Dedifferentiated amniotic fluid mesenchymal stem cell (primary cell): ENCODE measurements at regions not wholly inside any gene's neighbourhood (a gene's known extent, or its start where the extent isn't known, plus 50 kb on each side); places are given as distances from the start of the nearest gene placed in this dataset.
"Not testable (repeated sequence)": the region's sequence is repeated elsewhere in the genome, so short reads cannot be mapped to it uniquely, and the experiment has no call there.

Source experiments
- DNase-seq: peaks from one replicate; pipeline ENCODE4 v3.0.0-alpha.2; 2016; ENCODE audit errors: extremely low spot score

GRCh38 chr5:130479045-130479804 lies 575.0 kb downstream of the CHSY3 start:
- no peak for DNase-seq

- no peak for DNase-seq
Measured at GRCh38 chr5:130476325-130476724, 572.1 kb downstream of the CHSY3 start.

DNA sequence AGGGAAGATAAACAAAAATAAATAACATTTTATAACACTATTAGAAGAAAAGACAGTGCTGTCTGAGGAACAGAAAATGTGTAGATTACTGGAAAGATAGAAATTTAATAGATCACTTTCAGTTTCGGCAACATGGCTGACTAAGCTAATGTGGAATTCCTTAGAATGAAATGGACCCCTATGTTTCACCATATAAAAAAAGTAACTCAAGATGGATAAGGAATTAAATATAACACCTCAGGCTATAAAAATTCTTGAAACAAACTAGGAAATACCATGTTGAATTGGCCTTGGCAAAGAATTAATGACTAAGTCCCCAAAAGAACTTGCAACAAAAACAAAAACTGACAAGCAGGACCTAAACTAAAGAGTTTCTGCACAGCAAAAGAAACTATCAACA lies 558.3 kb downstream of the CHSY3 start:
- peak; percentile 15 for DNase-seq

GRCh38 chr5:130455175-130455574 lies 550.9 kb downstream of the CHSY3 start:
- DNase-seq = no peak

GRCh38 chr5:130452744-130453143 lies 548.5 kb downstream of the CHSY3 start:
- DNase-seq = no peak

DNA sequence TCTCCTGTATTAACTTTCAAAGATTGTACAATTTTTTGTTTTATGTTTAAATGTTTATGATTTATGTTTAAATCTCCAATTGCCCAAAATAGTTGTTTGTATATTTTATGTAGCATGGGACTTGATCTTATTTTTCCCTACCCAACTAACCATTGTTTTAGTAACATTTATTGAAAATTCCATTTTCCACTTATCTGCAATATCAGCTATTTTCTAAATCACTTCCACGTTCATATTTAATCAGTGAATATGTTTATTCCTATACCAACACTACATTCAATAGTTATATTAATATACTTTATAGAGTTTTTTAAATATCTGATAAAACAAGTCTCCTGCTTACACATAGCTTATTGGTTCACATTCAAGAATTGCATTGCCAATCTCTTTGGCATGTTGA lies 532.2 kb downstream of the CHSY3 start:
- DNase-seq = no peak

DNA sequence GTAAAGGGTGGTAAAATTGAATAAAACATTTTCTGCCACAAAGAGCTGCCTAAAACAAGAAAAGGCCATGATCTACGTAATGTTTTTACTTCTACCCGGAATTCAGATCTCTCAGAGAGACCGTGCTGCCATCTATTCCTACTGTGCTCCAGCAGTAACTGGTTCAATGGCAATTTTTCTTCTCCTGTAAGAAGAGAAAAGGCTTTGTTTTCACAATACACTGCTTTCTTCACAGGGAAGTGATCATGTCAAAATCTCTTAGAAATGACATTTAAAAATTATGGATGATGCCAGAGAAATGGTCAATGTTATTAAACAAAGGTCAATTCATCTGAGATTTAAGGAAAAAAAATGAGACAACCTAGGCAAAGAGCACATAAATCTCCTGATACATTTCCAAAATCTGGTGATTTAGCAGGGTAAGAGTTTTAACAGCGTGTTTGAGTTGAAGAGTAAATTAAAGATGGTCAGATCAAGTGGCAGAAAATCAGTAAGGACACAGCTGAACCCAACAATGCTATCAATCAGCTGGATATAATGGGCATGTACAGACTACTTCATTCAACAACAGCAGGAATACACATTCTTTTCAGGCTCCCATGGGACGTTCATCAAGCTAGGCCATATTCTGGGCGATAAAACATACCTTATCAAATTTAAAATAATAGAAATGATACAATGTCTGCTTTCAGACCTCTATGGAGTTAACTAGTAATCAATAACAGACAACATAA lies 523.1 kb downstream of the CHSY3 start:
- DNase-seq = no peak

DNA sequence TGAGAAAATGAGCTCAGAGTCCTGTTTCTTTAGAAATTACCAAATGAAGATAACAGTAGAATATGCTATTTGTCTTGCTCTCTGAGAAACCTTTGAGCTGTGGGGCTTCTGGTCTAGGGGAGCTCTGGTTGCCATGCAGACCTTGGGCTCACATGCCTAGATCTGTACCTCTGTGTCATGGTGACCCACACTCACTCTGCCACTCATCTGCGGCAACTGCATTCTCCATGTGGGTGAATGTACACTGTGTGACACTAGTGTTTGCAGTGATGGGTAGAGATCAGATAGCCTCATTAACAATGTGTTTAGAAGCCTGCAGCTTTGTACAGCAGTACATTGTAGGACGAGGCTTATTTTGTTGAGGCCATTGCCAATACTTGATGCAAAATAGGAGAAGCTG lies 521.2 kb downstream of the CHSY3 start:
- no peak for DNase-seq

DNA sequence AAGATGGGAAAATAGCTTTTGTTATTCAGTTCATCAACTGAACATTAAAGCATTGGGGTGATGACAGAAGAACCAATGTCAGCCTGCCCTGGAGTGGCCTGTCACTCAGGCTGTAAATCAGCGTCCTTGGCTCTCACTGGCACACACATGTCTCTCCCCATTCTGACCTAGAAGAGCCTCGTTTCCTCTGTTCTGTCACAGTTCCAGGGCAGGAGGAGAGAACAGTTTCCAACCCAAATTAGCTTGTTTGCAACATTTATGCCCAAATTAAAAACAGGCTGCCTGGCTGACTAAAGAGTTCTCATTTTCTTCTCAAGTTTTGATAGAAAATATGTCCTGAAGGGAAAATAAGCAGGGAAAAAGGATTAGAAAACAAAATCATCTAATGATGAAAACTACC lies 520.1 kb downstream of the CHSY3 start:
- no peak for DNase-seq

GRCh38 chr5:130402906-130403305 lies 498.6 kb downstream of the CHSY3 start:
- DNase-seq = no peak

DNA sequence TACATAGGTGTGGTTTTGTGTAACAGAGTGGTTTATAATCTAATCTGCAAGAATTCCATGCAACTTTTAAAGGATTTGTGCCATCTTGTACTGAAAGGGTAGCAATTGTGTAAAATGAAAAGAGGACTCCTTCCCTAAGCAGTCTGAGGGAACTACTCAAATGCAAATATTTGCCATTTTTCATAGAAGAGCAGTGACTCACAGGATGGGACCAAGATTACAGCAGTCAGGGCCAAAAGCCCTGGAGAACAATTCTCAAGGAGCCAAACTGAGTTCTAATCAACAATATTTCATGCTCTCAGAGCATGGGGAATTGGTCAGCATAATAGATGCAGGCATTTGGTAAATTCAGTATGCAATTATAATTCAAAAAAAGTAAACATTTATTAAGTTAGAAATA lies 495.8 kb downstream of the CHSY3 start:
- DNase-seq = peak; percentile 83

GRCh38 chr5:130398825-130399224 lies 494.6 kb downstream of the CHSY3 start:
- no peak for DNase-seq

DNA sequence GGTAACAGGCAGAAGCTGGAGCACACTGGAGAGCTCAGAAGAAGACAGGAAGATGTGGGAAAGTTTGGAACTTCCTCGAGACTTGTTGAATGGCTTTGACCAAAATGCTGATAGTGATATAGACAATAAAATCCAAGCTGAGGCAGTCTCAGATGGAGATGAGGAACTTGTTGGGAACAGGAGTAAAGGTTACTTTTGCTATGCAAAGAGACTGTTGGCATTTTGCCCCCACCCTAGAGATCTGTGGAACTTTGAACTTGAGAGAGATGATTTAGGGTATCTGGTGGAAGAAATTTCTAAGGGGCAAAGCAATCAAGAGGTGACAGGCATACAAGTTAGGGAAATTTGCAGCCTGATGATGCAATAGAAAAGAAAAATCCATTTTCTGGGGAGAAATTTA lies 493.5 kb downstream of the CHSY3 start:
- DNase-seq = not testable (repeated sequence)

GRCh38 chr5:130397132-130397531 lies 492.9 kb downstream of the CHSY3 start:
- DNase-seq = no peak

DNA sequence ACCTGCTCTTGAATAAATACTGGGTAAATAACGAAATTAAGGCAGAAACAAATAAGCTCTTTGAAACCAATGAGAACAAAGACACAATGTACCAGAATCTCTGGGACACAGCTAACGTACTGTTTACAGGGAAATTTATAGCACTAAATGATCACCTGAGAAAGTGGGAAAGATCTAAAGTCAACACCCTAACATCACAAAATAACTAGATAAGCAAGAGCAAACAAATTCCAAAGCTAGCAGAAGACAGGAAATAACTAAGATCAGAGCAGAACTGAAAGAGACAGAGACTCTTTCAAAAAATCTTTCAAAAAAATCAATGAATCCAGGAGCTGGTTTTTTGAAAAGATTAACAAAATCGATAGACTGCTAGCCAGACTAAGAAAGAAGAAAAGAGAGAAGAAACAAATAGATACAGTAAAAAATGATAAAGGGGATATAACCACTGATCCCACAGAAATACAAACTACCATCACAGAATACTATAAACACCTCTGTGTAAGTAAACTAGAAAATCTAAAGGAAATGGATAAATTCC lies 487.5 kb downstream of the CHSY3 start:
- not testable (repeated sequence) for DNase-seq

GRCh38 chr5:130386155-130386554 lies 481.9 kb downstream of the CHSY3 start:
- no peak for DNase-seq

DNA sequence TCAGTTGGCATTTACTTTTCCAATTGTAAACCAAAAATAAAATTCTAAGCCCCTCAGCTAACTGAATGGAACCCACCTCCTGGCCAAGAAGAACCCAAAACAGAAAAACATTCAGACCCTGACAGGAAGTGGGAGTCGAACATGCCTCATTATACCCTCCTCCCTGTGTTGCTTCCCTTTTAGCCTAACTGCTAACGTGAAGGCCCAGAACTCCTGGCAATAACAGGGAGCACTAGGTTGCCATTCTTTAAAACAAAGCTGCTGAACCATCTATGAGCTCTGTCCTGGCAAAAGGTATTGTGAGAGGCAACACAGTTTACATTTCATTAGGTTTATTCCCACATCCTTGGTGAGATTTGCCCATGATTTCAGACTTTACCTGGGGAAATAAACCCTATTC lies 481.4 kb downstream of the CHSY3 start:
- no peak for DNase-seq

- DNase-seq = no peak
Measured at GRCh38 chr5:130365956-130366355, 461.7 kb downstream of the CHSY3 start.

- no peak for DNase-seq
Measured at GRCh38 chr5:130350131-130350530, 445.9 kb downstream of the CHSY3 start.

DNA sequence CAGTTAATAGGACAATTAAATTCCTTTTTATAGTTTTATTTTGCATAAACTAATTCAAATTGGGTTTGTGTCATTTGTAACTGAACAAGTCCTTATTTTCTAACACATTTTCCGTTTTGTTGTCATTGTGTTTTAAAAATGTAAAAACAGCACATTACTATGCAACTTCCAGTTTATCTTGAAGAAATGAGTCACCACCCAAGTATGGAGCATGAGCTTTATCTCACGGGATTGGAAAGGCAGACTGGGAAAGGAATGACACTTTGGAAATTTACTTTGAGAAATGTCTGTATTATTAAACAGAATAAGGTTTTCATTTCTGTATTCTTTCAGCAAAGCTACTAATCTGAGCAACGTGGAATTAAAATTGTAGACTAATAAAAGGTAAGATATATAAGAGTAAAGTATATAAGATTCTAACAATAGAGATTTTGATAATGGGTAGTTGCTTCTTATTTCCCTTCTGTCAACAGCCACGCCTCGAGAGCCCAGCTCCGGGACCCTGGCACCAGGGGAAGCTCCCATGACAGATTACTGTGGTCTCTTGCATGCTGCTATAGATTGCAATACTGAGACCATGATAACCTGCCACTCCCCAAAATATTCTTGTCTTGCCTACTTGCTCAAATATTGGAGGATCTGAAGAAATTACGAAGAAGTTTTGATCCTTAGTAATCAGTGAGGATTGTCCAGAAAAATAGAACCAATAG lies 433.1 kb downstream of the CHSY3 start:
- peak; percentile 81 for DNase-seq

- DNase-seq = no peak
Measured at GRCh38 chr5:130335117-130335516, 430.9 kb downstream of the CHSY3 start.

DNA sequence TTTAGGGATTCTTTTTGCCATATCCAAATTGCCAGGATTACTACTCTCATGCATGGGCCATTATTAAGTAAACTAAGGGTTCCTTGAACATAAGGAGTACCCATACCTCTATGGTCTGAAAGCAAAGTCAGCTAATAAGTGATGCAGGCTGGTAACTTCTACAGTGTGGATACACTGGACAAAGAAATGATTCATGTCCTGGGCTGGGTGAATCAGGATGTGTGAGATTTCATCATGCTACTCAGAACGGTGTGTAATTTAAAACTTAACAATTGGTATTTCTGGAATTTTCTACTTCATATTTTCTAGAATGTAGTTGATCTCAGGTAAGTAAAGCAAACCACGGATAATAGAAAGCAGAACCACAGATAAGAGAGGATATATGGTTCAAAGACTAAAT lies 428.8 kb downstream of the CHSY3 start:
- DNase-seq = peak; percentile 31
